Colonic mucosa (tissue), 4 donors: ENCODE measurements at regions not wholly inside any gene's neighbourhood (a gene's known extent, or its start where the extent isn't known, plus 50 kb on each side); places are given as distances from the start of the nearest gene placed in this dataset.

Experiments
- DNase-seq: peaks from one replicate; pipeline ENCODE4 v3.0.0-alpha.2; 2020
- H3K27ac ChIP-seq: fragments of 200-600 bp; one replicate; pipeline ENCODE4 v1.8.0; 2021
- H3K27me3 ChIP-seq: fragments of 200-600 bp; one replicate; pipeline ENCODE4 v1.8.0; 2021
- H3K36me3 ChIP-seq: fragments of 200-600 bp; one replicate; pipeline ENCODE4 v1.8.0; 2021
- H3K4me1 ChIP-seq: fragments of 200-600 bp; one replicate; pipeline ENCODE4 v1.8.0; 2021; ENCODE audit warnings: mild to moderate bottlenecking
- H3K4me3 ChIP-seq: fragments of 200-600 bp; one replicate; pipeline ENCODE4 v1.8.0; 2021
- H3K9ac ChIP-seq, 2 donors: one replicate each; pipeline ENCODE4 v1.7.0; 2013; ENCODE audit warnings: control low read depth in 2 of 2, low read depth in 2 of 2, low read length in 2 of 2
- H3K9me3 ChIP-seq: fragments of 200-600 bp; one replicate; pipeline ENCODE4 v1.8.0; 2021
- CTCF ChIP-seq: fragments of 200-600 bp; IDR thresholded peaks from one replicate; pipeline ENCODE4 v1.8.0; 2022; ENCODE audit warnings: antibody characterized with exemption, mild to moderate bottlenecking
- intact Hi-C: fragments of 100-400 bp; cut with DNase I; formaldehyde crosslinking; loops from one replicate; pipeline ENCODE4 v1.14.1; 2022
- donor health status: healthy.
- donor health status: DM: no; HTN: no; CAD: no.
- donor health status: DM: no; HTN: no; CAD: no.

- intact Hi-C loops: no loop called here
- H3K27ac ChIP-seq: no peak overlapping the region
- no peaks in the 10 kb centered on the region for H3K36me3 ChIP-seq
- no peak for TF ChIP-seq CTCF
- no peak for DNase-seq
- no peak overlapping the region for H3K9ac ChIP-seq
- H3K27me3 ChIP-seq: no peaks in the 10 kb centered on the region
- H3K9me3 ChIP-seq: no peaks in the 10 kb centered on the region
- no peaks in the 10 kb centered on the region for H3K4me1 ChIP-seq
- H3K4me3 ChIP-seq: no peak overlapping the region
Measured at GRCh38 chr11:116110802-116111201, 606.6 kb upstream of the CADM1 start.

- Histone ChIP-seq H3K4me3 (no peak overlapping the region), H3K4me1 (no peaks in the 10 kb centered on the region), H3K9me3 (no peaks in the 10 kb centered on the region), H3K27me3 (no peaks in the 10 kb centered on the region), H3K9ac (no peak overlapping the region), H3K36me3 (no peaks in the 10 kb centered on the region), H3K27ac (no peak overlapping the region)
- TF ChIP-seq CTCF: no peak
- DNase-seq: no peak
- intact Hi-C loops: no loop called here
Measured at GRCh38 chr11:116110356-116110755, 606.1 kb upstream of the CADM1 start.

GRCh38 chr11:116109228-116109627 lies 605.0 kb upstream of the CADM1 start:
- TF ChIP-seq CTCF: no peak
- no peak for DNase-seq
- Histone ChIP-seq H3K36me3 (no peaks in the 10 kb centered on the region), H3K9ac (no peak overlapping the region), H3K4me1 (no peaks in the 10 kb centered on the region), H3K27me3 (no peaks in the 10 kb centered on the region), H3K9me3 (no peaks in the 10 kb centered on the region), H3K27ac (no peak overlapping the region), H3K4me3 (no peak overlapping the region)
- intact Hi-C loops: no loop called here

GRCh38 chr11:116108161-116108560 lies 603.9 kb upstream of the CADM1 start:
- intact Hi-C loops: no loop called here
- no peak overlapping the region for H3K9ac ChIP-seq
- no peak for TF ChIP-seq CTCF
- no peaks in the 10 kb centered on the region for H3K27me3 ChIP-seq
- no peak overlapping the region for H3K27ac ChIP-seq
- no peaks in the 10 kb centered on the region for H3K36me3 ChIP-seq
- H3K4me3 ChIP-seq: no peak overlapping the region
- no peaks in the 10 kb centered on the region for H3K4me1 ChIP-seq
- DNase-seq: no peak
- no peaks in the 10 kb centered on the region for H3K9me3 ChIP-seq

GRCh38 chr11:116107229-116107628 lies 603.0 kb upstream of the CADM1 start:
- Histone ChIP-seq H3K4me1 (no peaks in the 10 kb centered on the region), H3K27me3 (no peaks in the 10 kb centered on the region), H3K27ac (no peak overlapping the region), H3K4me3 (no peak overlapping the region), H3K9me3 (no peaks in the 10 kb centered on the region), H3K36me3 (no peaks in the 10 kb centered on the region), H3K9ac (no peak overlapping the region)
- no peak for DNase-seq
- TF ChIP-seq CTCF: no peak
- intact Hi-C loops: no loop called here
